ENCODE measurements at regions not wholly inside any gene's neighbourhood (a gene's known extent, or its start where the extent isn't known, plus 50 kb on each side); places are given as distances from the start of the nearest gene placed in this dataset.

DNA sequence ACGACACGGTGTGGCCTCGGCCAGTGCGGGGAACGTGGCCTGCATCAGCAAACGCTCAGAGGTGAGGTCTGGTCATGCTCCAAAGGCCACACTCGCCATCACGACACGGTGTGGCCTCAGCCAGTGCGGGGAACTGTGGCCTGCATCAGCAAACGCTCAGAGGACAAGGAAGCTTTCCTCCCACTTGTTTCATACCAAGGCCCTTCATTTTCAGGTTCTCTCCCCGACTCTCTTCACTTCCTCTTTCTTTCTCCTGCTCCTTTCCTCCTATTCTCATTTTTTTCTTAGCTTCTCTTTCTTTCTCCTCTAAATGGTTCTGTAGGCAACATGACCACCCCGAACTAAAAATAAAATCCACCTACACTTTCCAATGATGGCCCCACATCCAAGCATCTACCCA is 384.4 kb upstream of the SHH start:
- no peaks in the 10 kb centered on the region for H3K36me3 Mint-ChIP-seq (ENCODE audit: insufficient read depth, unreplicated experiment)
- TF ChIP-seq, protein P1, sequence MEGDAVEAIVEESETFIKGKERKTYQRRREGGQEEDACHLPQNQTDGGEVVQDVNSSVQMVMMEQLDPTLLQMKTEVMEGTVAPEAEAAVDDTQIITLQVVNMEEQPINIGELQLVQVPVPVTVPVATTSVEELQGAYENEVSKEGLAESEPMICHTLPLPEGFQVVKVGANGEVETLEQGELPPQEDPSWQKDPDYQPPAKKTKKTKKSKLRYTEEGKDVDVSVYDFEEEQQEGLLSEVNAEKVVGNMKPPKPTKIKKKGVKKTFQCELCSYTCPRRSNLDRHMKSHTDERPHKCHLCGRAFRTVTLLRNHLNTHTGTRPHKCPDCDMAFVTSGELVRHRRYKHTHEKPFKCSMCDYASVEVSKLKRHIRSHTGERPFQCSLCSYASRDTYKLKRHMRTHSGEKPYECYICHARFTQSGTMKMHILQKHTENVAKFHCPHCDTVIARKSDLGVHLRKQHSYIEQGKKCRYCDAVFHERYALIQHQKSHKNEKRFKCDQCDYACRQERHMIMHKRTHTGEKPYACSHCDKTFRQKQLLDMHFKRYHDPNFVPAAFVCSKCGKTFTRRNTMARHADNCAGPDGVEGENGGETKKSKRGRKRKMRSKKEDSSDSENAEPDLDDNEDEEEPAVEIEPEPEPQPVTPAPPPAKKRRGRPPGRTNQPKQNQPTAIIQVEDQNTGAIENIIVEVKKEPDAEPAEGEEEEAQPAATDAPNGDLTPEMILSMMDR (IDR thresholded peaks at IDR 0.05; ENCODE audit: insufficient read depth in 1 of 2, low read depth in 1 of 2, low read length in 1 of 2, severe bottlenecking in 1 of 2, unreplicated experiment in 1 of 2): no peak
- POLR2A ChIA-PET: no interaction called here
- DNase-seq: no peak
- no peak overlapping the region for H3K4me3 Mint-ChIP-seq (ENCODE audit: unreplicated experiment)
- Histone ChIP-seq H3K4me3 (ENCODE audit: low read depth, low read length) (no peak overlapping the region), H3K27me3 (replicated peaks; ENCODE audit: control insufficient read depth, insufficient read depth, low read length) (no peaks in the 10 kb centered on the region), H3K9me3 (no peaks in the 10 kb centered on the region; the same call in 1 of the 2 replicates), H3K36me3 (ENCODE audit: control insufficient read depth, insufficient read depth, low read length) (no peaks in the 10 kb centered on the region), H3K4me1 (no peaks in the 10 kb centered on the region)
- H3K27ac Mint-ChIP-seq (ENCODE audit: unreplicated experiment): no peak overlapping the region
- CTCF ChIA-PET: no interaction called here
- BruUV-seq (replicated peaks): no TSS peak
- no peaks in the 10 kb centered on the region for H3K4me1 Mint-ChIP-seq (ENCODE audit: low read depth, unreplicated experiment)
- no peaks in the 10 kb centered on the region for H3K9me3 Mint-ChIP-seq (ENCODE audit: unreplicated experiment)
- intact Hi-C loops (cut with micrococcal nuclease; ENCODE audit: unreplicated experiment): no loop called here
- peaks cover 8% of the 10 kb centered on the region for H3K27me3 Mint-ChIP-seq (ENCODE audit: insufficient read depth, unreplicated experiment)

DNA sequence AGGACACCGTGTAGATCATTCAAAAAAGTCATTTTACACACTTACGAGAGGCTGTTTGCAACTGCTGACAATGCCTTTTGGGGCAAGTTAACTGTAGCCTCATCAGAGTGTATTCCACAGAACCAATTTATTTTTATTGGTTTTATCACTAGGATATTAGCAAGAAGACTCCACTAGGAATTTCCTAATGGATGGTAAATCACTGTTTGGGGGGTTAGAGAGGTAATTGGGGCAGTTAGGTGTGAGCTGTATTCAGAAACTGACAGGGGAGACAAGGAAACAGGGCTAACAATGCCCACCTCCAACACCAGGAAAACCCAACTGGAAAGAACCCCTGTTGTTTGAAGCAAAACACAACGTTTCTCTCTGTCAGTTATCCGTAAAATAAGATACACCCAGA is 383.0 kb upstream of the SHH start:
- Mint-ChIP-seq H3K27ac (ENCODE audit: unreplicated experiment) (no peak overlapping the region), H3K27me3 (ENCODE audit: insufficient read depth, unreplicated experiment) (peaks cover 8% of the 10 kb centered on the region), H3K4me1 (ENCODE audit: low read depth, unreplicated experiment) (no peaks in the 10 kb centered on the region), H3K4me3 (ENCODE audit: unreplicated experiment) (no peak overlapping the region), H3K36me3 (ENCODE audit: insufficient read depth, unreplicated experiment) (no peaks in the 10 kb centered on the region), H3K9me3 (ENCODE audit: unreplicated experiment) (no peaks in the 10 kb centered on the region)
- Histone ChIP-seq H3K9me3 (no peaks in the 10 kb centered on the region; the same call in 1 of the 2 replicates), H3K4me1 (no peaks in the 10 kb centered on the region), H3K4me3 (ENCODE audit: low read depth, low read length) (no peak overlapping the region), H3K36me3 (ENCODE audit: control insufficient read depth, insufficient read depth, low read length) (no peaks in the 10 kb centered on the region), H3K27me3 (replicated peaks; ENCODE audit: control insufficient read depth, insufficient read depth, low read length) (no peaks in the 10 kb centered on the region)
- intact Hi-C loops (cut with micrococcal nuclease; ENCODE audit: unreplicated experiment): no loop called here
- POLR2A ChIA-PET: no interaction called here
- BruUV-seq (replicated peaks): no TSS peak
- TF ChIP-seq, protein P1 (IDR thresholded peaks at IDR 0.05; ENCODE audit: insufficient read depth in 1 of 2, low read depth in 1 of 2, low read length in 1 of 2, severe bottlenecking in 1 of 2, unreplicated experiment in 1 of 2): no peak
- DNase-seq: no peak
- CTCF ChIA-PET: no interaction called here

DNA sequence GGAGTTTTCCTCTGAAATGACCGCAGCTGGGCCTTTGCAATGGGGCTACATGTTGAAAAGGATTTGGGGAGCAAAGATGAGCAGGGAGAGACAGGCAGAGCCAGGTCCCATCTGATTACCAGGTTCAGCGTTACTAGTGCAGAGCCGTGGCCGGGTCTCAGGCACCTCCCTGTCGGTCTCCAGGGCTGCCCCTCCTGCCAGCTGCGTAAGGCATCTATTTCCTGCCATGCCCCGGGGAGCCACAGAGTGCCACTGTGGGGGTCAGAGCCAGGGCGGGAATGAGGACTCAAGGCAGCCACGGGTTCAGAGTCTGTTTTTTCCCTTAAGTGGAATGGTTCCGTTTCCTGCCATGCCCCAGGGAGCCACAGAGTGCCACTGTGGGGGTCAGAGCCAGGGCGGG is 382.6 kb upstream of the SHH start:
- ChIA-PET CTCF (no interaction called here), POLR2A (no interaction called here)
- no peaks in the 10 kb centered on the region for H3K9me3 Mint-ChIP-seq (ENCODE audit: unreplicated experiment)
- Histone ChIP-seq H3K4me3 (ENCODE audit: low read depth, low read length) (no peak overlapping the region), H3K27me3 (replicated peaks; ENCODE audit: control insufficient read depth, insufficient read depth, low read length) (no peaks in the 10 kb centered on the region), H3K9me3 (no peaks in the 10 kb centered on the region; the same call in 1 of the 2 replicates), H3K36me3 (ENCODE audit: control insufficient read depth, insufficient read depth, low read length) (no peaks in the 10 kb centered on the region), H3K4me1 (no peaks in the 10 kb centered on the region)
- peaks cover 8% of the 10 kb centered on the region for H3K27me3 Mint-ChIP-seq (ENCODE audit: insufficient read depth, unreplicated experiment)
- H3K4me3 Mint-ChIP-seq (ENCODE audit: unreplicated experiment): no peak overlapping the region
- intact Hi-C loops (cut with micrococcal nuclease; ENCODE audit: unreplicated experiment): no loop called here
- no peaks in the 10 kb centered on the region for H3K4me1 Mint-ChIP-seq (ENCODE audit: low read depth, unreplicated experiment)
- H3K27ac Mint-ChIP-seq (ENCODE audit: unreplicated experiment): no peak overlapping the region
- TF ChIP-seq, protein P1 (IDR thresholded peaks at IDR 0.05; ENCODE audit: insufficient read depth in 1 of 2, low read depth in 1 of 2, low read length in 1 of 2, severe bottlenecking in 1 of 2, unreplicated experiment in 1 of 2): no peak
- no peaks in the 10 kb centered on the region for H3K36me3 Mint-ChIP-seq (ENCODE audit: insufficient read depth, unreplicated experiment)
- DNase-seq: no peak
- no TSS peak for BruUV-seq (replicated peaks)
